ENCODE measurements at regions not wholly inside any gene's neighbourhood (a gene's known extent, or its start where the extent isn't known, plus 50 kb on each side); places are given as distances from the start of the nearest gene placed in this dataset.
"Not testable (repeated sequence)": the region's sequence is repeated elsewhere in the genome, so short reads cannot be mapped to it uniquely, and the experiment has no call there.

DNA sequence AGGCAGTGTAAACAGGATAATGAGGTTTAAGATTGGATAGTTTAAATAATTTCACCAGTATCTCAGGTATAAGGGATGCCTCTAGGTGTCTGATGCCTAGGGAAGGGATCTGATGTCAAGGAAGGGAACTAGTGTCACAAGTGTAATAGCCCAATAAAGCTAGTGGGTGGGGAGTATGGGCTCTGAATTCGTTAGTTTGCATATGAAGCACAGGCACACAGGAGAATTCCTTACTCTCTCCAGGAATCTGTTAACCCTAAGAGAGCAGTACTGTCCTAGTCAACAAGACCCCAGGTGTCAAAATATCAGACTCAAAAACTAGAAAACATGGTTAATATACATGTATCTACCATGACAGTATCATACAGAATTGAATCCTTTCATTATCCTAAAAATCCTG lies 352.5 kb upstream of the CYLC2 start:
- no peaks in the 10 kb centered on the region for H3K27me3 ChIP-seq
- no peak for TF ChIP-seq POLR2A (IDR thresholded peaks at IDR 0.05)
- TF ChIP-seq, protein P1, sequence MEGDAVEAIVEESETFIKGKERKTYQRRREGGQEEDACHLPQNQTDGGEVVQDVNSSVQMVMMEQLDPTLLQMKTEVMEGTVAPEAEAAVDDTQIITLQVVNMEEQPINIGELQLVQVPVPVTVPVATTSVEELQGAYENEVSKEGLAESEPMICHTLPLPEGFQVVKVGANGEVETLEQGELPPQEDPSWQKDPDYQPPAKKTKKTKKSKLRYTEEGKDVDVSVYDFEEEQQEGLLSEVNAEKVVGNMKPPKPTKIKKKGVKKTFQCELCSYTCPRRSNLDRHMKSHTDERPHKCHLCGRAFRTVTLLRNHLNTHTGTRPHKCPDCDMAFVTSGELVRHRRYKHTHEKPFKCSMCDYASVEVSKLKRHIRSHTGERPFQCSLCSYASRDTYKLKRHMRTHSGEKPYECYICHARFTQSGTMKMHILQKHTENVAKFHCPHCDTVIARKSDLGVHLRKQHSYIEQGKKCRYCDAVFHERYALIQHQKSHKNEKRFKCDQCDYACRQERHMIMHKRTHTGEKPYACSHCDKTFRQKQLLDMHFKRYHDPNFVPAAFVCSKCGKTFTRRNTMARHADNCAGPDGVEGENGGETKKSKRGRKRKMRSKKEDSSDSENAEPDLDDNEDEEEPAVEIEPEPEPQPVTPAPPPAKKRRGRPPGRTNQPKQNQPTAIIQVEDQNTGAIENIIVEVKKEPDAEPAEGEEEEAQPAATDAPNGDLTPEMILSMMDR (IDR thresholded peaks at IDR 0.05), result no peak
- no peak overlapping the region for H3K27ac ChIP-seq
- no peaks in the 10 kb centered on the region for H3K9me3 ChIP-seq
- DNase-seq, result no peak
- H3K4me3 ChIP-seq, result no peak overlapping the region
- no peaks in the 10 kb centered on the region for H3K4me1 ChIP-seq
- intact Hi-C loops (cut with DNase I; ENCODE audit: low total_unique reads), result no loop called here
- no peaks in the 10 kb centered on the region for H3K36me3 ChIP-seq

DNA sequence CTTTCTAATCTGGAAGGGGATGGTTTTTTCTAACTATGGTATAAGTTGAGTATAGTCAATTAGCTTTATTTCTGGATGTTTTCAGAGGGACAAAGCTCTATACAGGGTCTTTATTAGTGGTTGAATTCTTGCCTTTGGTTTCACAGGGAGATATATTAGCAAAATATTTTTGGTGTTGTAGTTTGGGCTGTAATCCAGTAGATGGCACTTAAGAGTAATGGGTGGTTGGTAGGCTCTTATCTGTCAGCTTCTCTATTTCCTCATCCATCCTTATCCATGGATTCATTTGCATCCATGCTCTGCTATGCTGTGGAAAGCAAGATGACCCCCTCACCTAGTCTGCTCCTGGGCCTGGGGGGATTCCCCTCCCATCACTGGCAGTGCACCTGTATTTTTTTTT lies 363.6 kb upstream of the CYLC2 start:
- Histone ChIP-seq H3K9me3 (no peaks in the 10 kb centered on the region), H3K36me3 (no peaks in the 10 kb centered on the region), H3K27ac (no peak overlapping the region), H3K27me3 (no peaks in the 10 kb centered on the region), H3K4me3 (no peak overlapping the region), H3K4me1 (no peaks in the 10 kb centered on the region)
- TF ChIP-seq POLR2A (IDR thresholded peaks at IDR 0.05), result no peak
- TF ChIP-seq, protein P1 (IDR thresholded peaks at IDR 0.05), result no peak
- intact Hi-C loops (cut with DNase I; ENCODE audit: low total_unique reads), result no loop called here
- DNase-seq, result no peak

DNA sequence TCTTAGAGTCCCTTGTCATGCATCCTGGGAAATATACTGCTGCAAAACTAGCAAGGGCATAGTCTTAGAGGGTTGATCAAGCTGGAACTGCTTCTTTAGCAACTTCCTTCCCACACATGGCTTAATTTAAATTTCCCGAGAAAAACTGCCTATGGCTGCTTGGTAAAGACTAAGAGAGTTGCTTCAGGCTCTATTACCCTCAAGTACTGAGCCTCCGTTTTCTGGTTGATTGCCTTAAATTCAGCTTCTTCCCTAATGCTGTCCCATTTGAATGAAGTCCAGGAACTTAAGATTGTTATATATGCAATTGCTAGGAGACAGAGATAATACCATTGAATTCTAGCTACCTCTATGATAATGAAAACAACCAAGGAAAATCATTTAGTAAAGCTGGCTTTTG lies 385.7 kb upstream of the CYLC2 start:
- Histone ChIP-seq H3K36me3 (no peaks in the 10 kb centered on the region), H3K4me1 (no peaks in the 10 kb centered on the region), H3K4me3 (no peak overlapping the region), H3K27me3 (no peaks in the 10 kb centered on the region), H3K27ac (no peak overlapping the region), H3K9me3 (no peaks in the 10 kb centered on the region)
- no peak for TF ChIP-seq POLR2A (IDR thresholded peaks at IDR 0.05)
- TF ChIP-seq, protein P1 (IDR thresholded peaks at IDR 0.05), result no peak
- DNase-seq, result no peak
- intact Hi-C loops (cut with DNase I; ENCODE audit: low total_unique reads), result no loop called here

DNA sequence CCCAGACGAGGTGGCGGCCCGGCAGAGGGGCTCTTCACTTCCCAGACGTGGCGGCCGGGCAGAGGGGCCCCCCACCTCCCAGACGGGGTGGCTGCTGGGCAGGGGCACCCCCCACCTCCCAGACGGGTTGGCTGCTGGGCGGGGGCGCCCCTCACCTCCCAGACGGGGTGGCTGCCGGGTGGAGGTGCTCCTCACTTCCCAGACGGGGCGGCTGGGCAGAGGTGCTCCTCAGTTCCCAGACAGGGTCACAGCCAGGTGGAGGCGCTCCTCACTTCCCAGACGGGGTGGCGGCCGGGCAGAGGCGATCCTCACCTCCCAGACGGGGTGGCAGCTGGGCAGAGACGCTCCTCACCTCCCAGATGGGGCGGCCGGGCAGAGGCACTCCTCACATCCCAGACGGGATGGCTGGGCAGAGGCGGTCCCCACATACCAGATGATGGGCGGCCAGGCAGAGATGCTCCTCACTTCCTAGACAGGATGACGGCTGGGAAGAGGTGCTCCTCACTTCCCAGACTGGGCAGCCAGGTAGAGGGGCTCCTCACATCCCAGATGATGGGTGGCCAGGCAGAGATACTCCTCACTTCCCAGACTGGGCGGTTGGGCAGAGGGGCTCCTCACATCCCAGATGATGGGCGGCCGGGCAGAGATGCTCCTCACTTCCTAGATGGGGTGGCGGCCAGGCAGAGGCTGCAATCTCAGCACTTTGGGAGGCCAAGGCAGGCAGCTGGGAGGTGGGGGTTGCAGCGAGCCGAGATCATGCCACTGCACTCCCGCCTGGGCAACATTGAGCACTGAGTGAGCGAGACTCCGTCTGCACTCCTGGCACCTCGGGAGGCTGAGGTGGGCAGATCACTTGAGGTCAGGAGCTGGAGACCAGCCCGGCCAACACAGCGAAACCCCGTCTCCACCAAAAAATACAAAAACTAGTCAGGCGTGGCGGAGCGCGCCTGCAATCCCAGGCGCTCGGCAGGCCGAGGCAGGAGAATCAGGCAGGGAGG lies 391.6 kb upstream of the CYLC2 start:
- DNase-seq; H3K9me3 ChIP-seq; H3K27ac ChIP-seq; intact Hi-C loops (cut with DNase I; ENCODE audit: low total_unique reads); H3K27me3 ChIP-seq; H3K4me3 ChIP-seq; H3K36me3 ChIP-seq; H3K4me1 ChIP-seq: not testable (repeated sequence)

DNA sequence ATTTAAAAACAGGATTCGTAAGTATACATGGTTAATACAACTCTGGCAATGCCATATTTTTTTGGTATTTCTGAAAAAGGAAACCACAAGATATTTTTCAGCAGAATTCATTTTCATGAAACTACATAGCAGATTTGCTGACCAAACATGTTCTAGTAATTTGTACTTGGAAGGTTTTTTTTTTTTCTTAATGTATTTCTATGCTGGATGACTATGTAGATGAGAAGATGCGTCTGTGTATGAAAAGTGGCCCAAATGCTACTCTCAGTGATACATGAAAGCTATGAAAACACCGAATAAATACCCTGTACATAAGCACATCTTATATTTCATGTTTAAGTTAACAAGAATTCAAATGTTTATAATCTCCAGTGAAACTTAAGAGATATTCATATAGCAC lies 400.9 kb upstream of the CYLC2 start:
- no peaks in the 10 kb centered on the region for H3K9me3 ChIP-seq
- H3K36me3 ChIP-seq, result no peaks in the 10 kb centered on the region
- intact Hi-C loops (cut with DNase I; ENCODE audit: low total_unique reads), result no loop called here
- H3K27ac ChIP-seq, result no peak overlapping the region
- H3K27me3 ChIP-seq, result no peaks in the 10 kb centered on the region
- H3K4me1 ChIP-seq, result no peaks in the 10 kb centered on the region
- no peak overlapping the region for H3K4me3 ChIP-seq
- DNase-seq, result no peak
- TF ChIP-seq, protein P1 (IDR thresholded peaks at IDR 0.05), result no peak
- no peak for TF ChIP-seq POLR2A (IDR thresholded peaks at IDR 0.05)

Data from uterus (tissue), 3 donors.